ENCODE measurements at regions not wholly inside any gene's neighbourhood (a gene's known extent, or its start where the extent isn't known, plus 50 kb on each side); places are given as distances from the start of the nearest gene placed in this dataset.
"Not testable (repeated sequence)": the region's sequence is repeated elsewhere in the genome, so short reads cannot be mapped to it uniquely, and the experiment has no call there.

DNA sequence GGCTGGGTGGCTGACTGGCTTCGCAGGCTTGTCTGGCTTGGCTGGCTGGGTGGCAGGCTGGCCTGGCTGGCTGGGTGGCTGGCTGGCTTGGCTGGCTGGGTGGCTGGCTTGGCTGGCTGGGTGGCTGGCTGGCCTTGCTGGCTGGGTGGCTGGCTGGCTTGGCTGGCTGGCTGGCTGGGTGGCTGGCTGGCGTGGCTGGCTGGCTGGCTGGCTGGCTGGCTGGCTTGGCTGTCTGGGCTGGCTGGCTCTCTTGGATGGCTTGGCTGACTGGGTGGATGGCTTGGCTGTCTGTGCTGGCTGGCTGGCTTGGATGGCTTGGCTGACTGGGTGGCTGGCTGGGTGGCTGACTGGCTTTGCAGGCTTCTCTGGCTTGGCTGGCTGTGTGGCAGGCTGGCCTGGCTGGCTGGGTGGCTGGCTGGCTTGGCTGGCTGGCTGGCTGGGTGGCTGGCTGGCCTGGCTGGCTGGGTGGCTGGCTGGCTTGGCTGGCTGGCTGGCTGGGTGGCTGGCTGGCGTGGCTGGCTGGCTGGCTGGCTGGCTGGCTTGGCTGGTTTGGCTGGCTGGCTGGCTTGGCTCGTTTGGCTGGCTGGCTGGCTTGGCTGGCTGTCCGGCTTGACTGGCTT is 2808.1 kb downstream of the RPIA start:
- H3K36me3 ChIP-seq; intact Hi-C loops (cut with DNase I); H3K9ac ChIP-seq (ENCODE audit: low read depth in 2 of 2, low read length in 2 of 2); H3K4me1 ChIP-seq; H3K27me3 ChIP-seq; H3K9me3 ChIP-seq; H3K4me3 ChIP-seq; DNase-seq; H3K27ac ChIP-seq: not testable (repeated sequence)

- H3K36me3 ChIP-seq; H3K27me3 ChIP-seq; H3K27ac ChIP-seq; H3K9me3 ChIP-seq; intact Hi-C loops (cut with DNase I); DNase-seq; H3K4me3 ChIP-seq; H3K9ac ChIP-seq (ENCODE audit: low read depth in 2 of 2, low read length in 2 of 2); H3K4me1 ChIP-seq: not testable (repeated sequence)
Measured at GRCh38 chr2:91500246-91500977, 2808.9 kb downstream of the RPIA start.

- intact Hi-C loops (cut with DNase I); H3K4me3 ChIP-seq; H3K9me3 ChIP-seq; DNase-seq; H3K4me1 ChIP-seq; H3K36me3 ChIP-seq; H3K9ac ChIP-seq (ENCODE audit: low read depth in 2 of 2, low read length in 2 of 2); H3K27me3 ChIP-seq; H3K27ac ChIP-seq: not testable (repeated sequence)
Measured at GRCh38 chr2:91500978-91501310, 2809.5 kb downstream of the RPIA start.

DNA sequence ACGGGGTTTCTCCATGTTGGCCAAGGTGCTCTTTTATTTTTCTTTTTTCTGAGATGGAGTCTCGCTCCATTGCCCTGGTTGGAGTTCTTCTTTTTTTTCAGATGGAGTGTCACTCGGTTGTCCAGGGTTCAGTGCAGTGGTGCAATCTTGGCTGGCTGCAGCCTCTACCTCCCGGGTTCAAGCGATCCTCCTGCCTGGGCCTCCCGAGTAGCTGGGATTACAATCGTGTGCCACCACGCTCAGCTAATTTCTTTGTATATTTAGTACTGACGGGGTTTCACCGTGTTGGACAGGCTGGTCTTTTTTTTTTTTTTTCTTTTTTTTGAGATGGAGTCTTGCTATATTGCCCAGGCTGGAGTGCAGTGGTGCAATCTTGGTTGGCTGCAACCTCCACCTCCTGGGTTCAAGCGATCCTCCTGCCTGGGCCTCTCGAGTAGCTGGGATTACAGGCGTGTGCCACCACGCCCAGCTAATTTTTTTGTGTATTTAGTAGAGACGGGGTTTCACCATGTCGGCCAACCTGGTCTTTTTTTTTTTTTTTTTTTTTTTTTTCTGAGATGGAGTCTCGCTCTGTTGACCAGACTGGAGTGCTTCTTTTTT is 2810.1 kb downstream of the RPIA start:
- DNase-seq; H3K36me3 ChIP-seq; intact Hi-C loops (cut with DNase I); H3K9me3 ChIP-seq; H3K27ac ChIP-seq; H3K4me1 ChIP-seq; H3K4me3 ChIP-seq; H3K27me3 ChIP-seq; H3K9ac ChIP-seq (ENCODE audit: low read depth in 2 of 2, low read length in 2 of 2): not testable (repeated sequence)

GRCh38 chr2:91503572-91503958 is 2812.1 kb downstream of the RPIA start:
- H3K27me3 ChIP-seq; intact Hi-C loops (cut with DNase I); H3K9me3 ChIP-seq; DNase-seq; H3K36me3 ChIP-seq; H3K9ac ChIP-seq (ENCODE audit: low read depth in 2 of 2, low read length in 2 of 2); H3K27ac ChIP-seq; H3K4me3 ChIP-seq; H3K4me1 ChIP-seq: not testable (repeated sequence)

DNA sequence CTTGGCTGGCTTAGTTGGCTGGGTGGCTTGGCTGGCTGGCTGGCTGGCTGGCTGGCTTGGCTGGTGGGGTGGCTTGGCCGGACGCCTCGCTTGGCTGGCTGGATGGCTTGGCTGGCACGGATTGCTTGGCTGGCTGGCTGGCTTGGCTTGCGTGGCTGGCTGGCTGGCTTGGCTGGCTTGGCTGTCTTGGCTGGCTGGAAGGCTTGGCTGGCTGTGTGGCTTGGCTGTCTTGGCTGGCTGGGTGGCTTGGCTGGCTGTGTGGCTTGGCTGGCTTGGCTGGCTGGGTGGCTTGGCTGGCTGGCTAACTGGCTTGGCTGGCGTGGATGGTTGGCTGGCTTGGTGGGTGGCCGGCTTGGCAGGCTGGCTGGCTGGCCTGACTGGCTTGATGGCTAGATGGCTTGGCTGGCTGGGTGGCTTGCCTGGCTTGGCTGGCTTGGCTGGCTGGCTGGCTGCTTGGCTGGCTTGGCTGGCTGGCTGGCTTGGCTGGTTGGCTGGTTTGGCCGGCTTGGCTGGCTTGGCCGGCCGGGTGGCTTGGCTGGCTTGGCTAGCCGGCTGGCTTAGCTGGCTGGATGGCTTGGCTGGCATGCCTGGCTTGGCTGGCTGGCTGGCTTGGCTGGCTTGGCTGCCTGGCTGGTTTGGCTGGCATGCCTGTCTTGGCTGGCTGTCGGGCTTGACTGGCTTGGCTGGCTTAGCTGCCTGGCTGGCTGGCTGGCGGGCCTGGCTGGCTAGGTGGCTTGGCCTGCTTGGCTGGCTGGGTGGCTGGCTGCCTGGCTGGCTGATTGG is 2812.7 kb downstream of the RPIA start:
- intact Hi-C loops (cut with DNase I); H3K36me3 ChIP-seq; H3K27me3 ChIP-seq; H3K4me3 ChIP-seq; H3K4me1 ChIP-seq; H3K27ac ChIP-seq; H3K9me3 ChIP-seq; H3K9ac ChIP-seq (ENCODE audit: low read depth in 2 of 2, low read length in 2 of 2); DNase-seq: not testable (repeated sequence)

DNA sequence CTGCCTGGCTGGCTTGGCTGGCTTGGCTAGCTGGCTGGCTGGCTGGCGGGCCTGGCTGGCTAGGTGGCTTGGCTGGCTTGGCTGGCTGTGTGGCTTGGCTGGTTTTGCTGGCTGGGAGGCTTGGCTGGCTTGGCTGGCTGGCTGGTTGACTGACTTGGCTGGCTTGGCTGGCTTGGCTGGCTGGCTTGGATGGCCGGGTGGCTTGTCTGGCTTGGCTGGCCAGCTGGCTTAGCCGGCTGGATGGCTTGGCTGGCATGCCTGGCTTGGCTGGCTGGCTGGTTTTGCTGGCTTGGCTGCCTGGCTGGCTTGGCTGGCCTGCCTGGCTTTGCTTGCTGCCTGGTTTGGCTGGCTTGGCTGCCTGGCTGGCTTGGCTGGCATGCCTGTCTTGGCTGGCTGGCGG is 2817.3 kb downstream of the RPIA start:
- H3K27me3 ChIP-seq; intact Hi-C loops (cut with DNase I); DNase-seq; H3K9ac ChIP-seq (ENCODE audit: low read depth in 2 of 2, low read length in 2 of 2); H3K27ac ChIP-seq; H3K4me3 ChIP-seq; H3K4me1 ChIP-seq; H3K9me3 ChIP-seq; H3K36me3 ChIP-seq: not testable (repeated sequence)

DNA sequence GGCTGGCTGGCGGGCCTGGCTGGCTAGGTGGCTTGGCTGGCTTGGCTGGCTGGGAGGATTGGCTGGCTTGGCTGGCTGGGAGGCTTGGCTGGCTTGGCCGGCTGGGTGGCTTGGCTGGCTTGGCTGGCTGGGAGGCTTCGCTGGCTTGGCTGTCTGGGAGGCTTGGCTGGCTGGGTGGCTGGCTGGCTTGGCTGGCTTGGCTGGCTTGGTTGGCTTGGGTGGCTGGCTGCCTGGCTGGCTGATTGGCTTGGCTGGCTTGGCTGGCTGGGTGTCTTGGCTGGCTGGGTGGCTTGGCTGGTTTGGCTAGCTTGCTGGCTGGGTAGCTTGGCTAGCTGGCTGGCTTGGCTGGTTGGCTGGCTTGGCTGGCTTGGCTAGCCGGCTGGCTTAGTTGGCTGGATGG is 2817.8 kb downstream of the RPIA start:
- H3K9me3 ChIP-seq; DNase-seq; intact Hi-C loops (cut with DNase I); H3K9ac ChIP-seq (ENCODE audit: low read depth in 2 of 2, low read length in 2 of 2); H3K4me3 ChIP-seq; H3K27ac ChIP-seq; H3K4me1 ChIP-seq; H3K36me3 ChIP-seq; H3K27me3 ChIP-seq: not testable (repeated sequence)

- H3K9ac ChIP-seq (ENCODE audit: low read depth in 2 of 2, low read length in 2 of 2); H3K4me3 ChIP-seq; H3K36me3 ChIP-seq; H3K27ac ChIP-seq; H3K9me3 ChIP-seq; DNase-seq; intact Hi-C loops (cut with DNase I); H3K27me3 ChIP-seq; H3K4me1 ChIP-seq: not testable (repeated sequence)
Measured at GRCh38 chr2:91511166-91511565, 2819.7 kb downstream of the RPIA start.

DNA sequence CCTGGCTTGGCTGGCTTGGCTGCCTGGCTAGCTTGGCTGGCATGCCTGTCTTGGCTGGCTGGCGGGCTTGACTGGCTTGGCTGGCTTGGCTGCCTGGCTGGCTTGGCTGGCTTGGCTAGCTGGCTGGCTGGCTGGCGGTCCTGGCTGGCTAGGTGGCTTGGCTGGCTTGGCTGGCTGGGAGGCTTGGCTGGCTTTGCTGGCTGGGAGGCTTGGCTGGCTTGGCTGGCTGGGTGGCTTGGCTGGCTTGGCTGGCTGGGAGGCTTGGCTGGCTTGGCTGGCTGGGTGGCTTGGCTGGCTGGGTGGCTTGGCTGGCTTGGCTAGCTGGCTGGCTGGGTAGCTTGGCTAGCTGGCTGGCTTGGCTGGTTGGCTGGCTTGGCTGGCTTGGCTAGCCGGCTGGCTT is 2824.5 kb downstream of the RPIA start:
- H3K36me3 ChIP-seq; H3K27ac ChIP-seq; H3K4me3 ChIP-seq; H3K9ac ChIP-seq (ENCODE audit: low read depth in 2 of 2, low read length in 2 of 2); DNase-seq; H3K27me3 ChIP-seq; H3K4me1 ChIP-seq; H3K9me3 ChIP-seq; intact Hi-C loops (cut with DNase I): not testable (repeated sequence)

GRCh38 chr2:91516669-91517068 is 2825.2 kb downstream of the RPIA start:
- intact Hi-C loops (cut with DNase I); H3K4me1 ChIP-seq; H3K4me3 ChIP-seq; H3K9me3 ChIP-seq; H3K27me3 ChIP-seq; H3K27ac ChIP-seq; H3K9ac ChIP-seq (ENCODE audit: low read depth in 2 of 2, low read length in 2 of 2); DNase-seq; H3K36me3 ChIP-seq: not testable (repeated sequence)

- DNase-seq; H3K4me1 ChIP-seq; H3K9ac ChIP-seq (ENCODE audit: low read depth in 2 of 2, low read length in 2 of 2); H3K9me3 ChIP-seq; H3K36me3 ChIP-seq; H3K27me3 ChIP-seq; H3K27ac ChIP-seq; intact Hi-C loops (cut with DNase I); H3K4me3 ChIP-seq: not testable (repeated sequence)
Measured at GRCh38 chr2:91517846-91518245, 2826.4 kb downstream of the RPIA start.

- H3K9me3 ChIP-seq; H3K4me3 ChIP-seq; H3K36me3 ChIP-seq; H3K4me1 ChIP-seq; H3K27ac ChIP-seq; H3K27me3 ChIP-seq; H3K9ac ChIP-seq (ENCODE audit: low read depth in 2 of 2, low read length in 2 of 2); intact Hi-C loops (cut with DNase I); DNase-seq: not testable (repeated sequence)
Measured at GRCh38 chr2:91518361-91518981, 2827.0 kb downstream of the RPIA start.
